HG03342 (cell line): ENCODE measurements at regions not wholly inside any gene's neighbourhood (a gene's known extent, or its start where the extent isn't known, plus 50 kb on each side); places are given as distances from the start of the nearest gene placed in this dataset.
"Not testable (repeated sequence)": the region's sequence is repeated elsewhere in the genome, so short reads cannot be mapped to it uniquely, and the experiment has no call there.

Source experiments
- ATAC-seq: cut with Tn5 transposase; IDR thresholded peaks from one replicate; pipeline ENCODE4 v1.9.1; 2021; ENCODE audit warnings: mild to moderate bottlenecking, moderate library complexity; ENCODE audit not compliant: unreplicated experiment

DNA sequence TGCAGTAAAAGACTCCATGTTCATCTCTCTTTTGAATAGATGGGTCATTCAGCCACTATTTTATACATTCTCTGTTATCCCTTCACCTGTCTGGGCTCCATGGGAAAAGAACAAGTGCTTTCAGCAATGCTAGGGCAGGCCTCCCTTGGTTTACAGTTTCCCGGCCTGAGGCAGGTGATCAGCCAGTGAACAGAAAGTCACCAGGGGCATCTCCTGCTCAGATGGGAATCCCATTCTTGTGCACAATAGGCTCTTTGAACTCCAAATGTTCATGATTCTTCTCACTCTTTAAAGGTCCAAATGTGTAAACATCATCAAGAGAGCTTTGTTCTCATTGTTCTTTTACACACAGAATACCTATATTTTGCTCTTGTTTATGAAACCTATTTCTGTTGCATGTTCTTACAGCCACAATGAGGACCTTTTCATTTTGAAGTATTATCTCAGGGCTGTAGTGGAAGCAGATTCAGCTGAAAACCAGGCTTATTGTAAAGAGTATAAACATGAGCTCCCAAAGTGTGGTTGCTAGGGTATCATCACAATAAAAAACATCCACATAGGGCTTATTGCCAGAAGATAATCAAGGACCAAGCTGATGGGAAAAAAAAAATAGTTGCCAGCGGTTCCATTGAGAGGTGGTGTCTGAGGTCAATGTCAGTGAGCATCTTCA is 267.1 kb upstream of the SGK1 start:
- no peak for ATAC-seq

DNA sequence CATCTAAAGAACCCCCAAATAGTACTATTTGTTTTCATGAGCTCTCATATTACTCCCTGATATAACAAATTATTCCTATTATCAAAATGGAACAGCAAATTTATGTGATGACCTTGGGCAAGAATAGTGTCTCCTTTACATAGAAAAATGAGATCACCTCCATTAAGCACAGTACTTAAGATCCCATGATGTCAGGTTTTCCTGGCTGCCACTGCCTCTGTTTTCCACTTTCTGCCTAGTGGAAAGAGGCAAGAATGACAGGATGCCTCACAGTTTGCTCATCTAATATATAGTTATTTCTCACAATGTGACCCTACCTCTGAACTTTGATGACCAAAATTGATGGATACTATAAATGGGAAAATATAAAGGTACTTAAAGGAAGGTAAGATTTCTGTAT is 260.1 kb upstream of the SGK1 start:
- ATAC-seq: no peak

DNA sequence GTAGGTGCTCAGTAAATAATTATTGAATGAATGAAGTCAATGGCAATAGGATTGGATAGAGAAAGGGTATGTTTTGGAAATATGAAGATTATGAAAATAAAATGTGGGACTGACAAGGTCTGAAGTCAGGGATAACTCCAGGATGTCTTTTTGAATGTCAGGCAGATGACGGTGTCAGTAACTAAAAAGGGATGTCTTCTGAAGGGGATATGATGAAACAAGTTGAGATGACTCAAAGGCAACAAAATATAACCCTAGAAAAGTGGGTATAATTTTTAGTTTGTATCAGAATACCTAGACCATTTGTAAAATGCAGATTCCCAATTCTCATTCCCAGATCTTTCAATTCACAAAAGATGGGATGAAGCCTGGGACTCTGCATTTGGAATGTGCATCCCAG is 257.3 kb upstream of the SGK1 start:
- no peak for ATAC-seq

DNA sequence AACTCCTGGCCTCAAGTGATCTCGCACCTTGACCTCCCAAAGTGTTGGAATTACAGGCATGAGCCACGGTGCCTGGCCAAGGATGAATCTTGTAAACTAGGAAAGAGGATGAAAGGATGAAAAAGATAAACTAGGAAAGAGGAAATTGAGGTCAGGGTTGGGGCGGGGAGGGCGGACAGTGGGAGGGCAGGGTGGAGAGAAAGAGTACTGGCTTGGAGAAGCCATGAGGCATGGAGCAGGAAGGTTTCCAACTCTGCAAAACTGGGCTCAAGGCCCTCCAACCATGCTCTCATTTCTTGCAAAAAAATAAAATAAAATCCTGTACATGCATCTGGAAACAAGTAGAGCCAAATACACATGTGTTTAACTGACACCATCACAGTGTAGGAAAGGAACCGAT is 256.6 kb upstream of the SGK1 start:
- ATAC-seq: no peak

DNA sequence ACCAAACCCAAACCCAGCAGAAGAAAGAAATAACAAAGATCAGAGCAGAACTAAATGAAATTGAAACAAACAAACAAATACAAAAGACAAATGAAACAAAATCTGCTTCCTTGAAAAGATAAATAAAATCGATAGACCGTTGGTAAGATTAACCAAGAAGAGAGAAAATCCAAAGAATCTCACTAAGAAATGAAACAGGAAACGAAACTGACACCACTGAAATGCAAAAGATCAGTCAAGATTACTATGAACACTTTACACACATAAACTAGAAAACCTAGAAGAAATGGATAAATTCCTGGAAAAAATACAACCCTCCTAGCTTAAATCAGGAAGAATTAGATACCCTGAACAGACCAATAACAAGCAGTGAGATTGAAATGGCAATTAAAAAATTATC is 252.1 kb upstream of the SGK1 start:
- ATAC-seq: not testable (repeated sequence)

DNA sequence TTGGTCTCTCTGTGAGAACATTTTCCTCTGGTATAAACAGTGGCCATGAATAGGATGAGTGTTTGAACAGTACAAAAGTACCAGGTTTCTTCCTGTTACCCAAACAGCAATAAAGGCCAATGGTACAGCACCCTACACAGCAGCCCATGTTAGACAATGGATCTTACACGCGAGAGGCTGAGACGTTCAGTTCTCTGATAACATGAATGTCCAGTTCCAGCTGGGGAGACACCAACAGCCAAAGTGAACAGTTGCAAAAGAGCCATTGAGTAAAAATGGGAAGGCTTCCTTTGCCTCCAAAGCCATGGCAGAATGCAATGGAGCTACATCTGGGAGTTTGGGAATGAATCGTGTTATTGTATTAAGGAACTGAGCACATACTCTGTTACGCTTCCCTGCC is 246.8 kb upstream of the SGK1 start:
- ATAC-seq: no peak

DNA sequence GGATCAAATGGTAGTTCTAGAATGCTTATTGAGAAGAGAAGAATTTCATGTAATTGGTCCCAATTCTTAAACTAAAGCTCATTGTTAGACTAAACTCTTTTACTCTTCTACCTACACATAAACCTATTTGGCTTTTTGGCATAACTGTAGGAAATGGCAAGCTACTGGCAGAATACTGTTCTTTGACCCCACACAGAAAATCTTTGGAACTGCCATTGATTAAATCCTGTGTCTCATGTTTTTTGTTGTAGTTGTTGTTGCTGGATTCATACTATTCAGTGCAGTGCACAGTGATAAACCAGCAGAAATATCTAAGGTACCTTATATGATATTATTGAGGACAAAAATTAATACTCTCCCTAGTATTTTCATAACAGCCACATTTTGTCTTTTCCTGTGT is 242.1 kb upstream of the SGK1 start:
- ATAC-seq: no peak

DNA sequence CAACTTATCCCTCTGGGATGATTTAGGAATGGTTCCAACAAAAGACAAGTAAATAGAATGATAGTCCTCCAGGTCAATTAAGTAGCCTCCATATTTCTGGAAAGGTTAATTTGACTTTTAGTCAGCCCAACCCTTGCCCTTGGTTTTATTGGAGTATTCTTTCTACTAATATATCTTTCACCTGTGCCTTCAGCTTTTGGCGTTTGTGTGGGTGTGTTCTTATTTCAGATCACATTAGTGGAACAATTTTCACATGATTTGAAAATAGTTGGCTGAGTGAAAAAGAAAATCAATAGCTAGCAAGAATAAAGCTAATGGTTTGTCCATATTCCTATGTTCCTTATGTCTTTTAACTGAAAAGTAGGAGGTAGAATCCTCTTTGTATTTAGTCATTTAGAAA is 239.6 kb upstream of the SGK1 start:
- ATAC-seq: no peak

DNA sequence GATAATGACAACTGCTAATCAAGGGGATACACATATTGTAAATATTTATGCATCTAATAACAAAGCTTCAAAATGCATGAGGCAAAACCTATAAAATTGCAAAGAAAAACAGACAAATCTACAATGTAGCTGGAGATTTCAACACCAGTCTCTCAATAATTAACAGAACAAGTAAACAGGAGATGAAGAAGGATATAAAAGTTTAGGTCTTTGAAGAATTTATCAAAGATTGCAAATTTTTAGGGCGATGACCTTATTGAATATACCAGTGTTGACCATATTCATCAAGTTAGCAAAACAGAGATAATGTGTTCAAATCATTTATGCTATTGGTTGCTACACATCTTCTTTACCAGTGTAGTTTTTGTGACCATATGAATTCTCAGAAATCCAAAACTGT is 237.8 kb upstream of the SGK1 start:
- ATAC-seq: no peak

DNA sequence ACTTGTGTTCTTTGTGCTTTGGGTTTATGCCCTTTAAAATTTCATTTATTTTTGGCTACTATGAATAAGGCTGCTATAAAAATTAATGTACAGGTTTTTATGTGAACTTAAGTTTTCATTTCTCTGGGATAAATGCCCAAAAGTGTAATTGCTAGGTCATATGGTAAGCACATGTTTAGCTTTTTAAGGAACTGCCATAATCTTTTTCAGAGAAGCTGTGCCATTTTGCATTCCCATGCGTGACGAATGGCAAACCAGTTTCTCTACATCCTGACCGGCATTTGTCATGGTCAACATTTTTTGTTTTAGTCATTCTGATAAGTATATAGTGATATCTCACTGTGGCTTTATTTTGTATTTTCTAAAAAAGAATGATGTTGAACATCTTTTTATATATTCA is 236.0 kb upstream of the SGK1 start:
- ATAC-seq: no peak

DNA sequence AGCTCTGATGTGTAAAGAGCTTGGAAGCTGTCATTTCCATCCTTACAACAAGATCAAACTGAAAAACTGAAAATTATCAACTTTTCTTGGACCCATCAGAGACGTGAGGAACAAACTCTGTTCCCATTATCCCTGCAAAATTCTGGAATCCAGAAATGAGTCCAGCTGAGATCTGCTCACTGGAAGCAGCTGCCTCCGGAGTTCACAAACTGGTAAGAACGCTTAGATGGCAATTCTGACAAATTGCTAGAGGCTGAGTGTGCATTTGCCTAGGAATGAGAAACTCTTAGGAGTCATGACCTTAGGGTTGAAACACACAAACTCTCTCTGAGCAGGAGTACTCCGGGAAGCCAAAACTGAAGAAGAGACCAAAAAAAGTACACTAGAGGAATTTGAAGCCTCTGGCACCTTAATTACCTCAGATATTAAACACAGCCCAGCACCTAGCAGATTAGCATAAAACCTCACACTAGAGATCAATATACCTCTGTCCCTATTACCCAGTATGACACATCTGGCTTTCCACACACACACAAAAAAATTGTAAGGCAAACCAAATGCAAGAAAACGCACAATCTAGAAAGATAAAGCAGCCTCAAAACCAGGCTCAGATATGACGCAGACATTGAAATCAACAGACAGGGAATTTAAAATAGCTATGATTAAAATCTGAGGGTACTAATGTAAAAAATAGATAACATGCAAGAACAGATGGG is 233.5 kb upstream of the SGK1 start:
- no peak for ATAC-seq

DNA sequence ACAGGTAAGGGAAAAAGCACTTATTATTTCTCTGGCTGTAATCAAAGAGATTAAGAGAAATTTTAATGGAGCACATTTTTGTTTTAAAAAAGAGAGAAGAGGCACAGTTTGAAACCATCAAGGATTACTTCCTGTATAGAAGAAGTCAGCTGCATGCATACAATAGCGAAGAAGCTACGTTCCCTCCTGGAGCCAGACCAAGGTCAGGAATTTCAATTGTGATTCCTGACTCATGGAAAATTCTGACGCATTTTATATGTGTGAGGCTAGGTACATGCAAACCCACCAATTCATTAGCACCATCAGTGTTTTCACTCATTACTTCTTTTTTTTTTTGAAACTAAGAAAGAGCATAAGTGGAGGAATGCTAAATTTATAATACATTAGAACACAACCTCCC is 232.7 kb upstream of the SGK1 start:
- ATAC-seq: no peak

DNA sequence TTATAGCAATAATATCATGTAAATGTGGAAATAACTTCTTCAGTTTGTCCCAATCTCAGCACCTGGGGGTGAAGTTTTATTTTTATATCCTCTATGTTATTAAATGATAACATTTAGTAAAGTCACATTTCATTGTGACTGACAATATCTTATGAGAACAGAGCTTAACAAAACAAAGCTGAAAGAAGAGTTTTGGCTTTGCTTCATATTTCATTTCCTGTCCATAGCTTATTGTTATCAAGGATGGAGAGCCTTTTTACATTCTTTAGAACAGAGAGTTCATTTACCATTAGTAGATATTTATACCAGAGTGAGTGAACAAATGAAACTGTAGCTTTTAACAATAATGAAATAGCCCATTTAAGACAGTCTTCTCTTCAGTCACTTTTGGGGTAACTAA is 231.9 kb upstream of the SGK1 start:
- ATAC-seq: no peak

DNA sequence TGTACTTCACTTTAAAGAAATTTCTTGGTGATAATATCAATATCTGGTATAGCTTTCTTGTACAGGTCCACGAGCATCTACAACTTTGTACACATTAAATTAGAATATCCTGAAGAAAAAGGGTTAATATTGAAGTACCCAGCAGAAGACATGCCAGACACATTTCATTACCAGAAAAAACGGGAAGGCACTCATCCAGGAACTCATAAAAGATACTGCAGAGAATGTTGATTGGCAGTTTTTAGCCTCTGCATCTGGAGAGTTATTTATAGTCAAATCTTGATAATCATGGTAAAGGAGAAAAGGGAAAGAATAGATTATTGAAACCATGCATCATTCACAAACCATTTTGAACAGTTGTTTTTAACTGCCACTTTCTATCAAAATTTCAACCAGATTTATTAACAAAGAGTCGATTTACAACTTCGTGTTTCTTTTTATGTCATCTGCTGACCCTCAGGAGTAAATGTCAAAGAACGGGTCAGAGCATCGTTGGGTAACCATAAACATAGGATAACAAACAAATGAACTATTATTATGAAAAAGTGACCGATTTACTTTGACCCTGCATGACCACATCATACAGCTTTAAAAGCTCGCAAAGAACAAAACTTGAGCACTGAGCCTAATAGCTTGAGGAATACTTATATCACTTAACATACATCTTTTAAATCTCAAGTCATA is 229.2 kb upstream of the SGK1 start:
- ATAC-seq: no peak

DNA sequence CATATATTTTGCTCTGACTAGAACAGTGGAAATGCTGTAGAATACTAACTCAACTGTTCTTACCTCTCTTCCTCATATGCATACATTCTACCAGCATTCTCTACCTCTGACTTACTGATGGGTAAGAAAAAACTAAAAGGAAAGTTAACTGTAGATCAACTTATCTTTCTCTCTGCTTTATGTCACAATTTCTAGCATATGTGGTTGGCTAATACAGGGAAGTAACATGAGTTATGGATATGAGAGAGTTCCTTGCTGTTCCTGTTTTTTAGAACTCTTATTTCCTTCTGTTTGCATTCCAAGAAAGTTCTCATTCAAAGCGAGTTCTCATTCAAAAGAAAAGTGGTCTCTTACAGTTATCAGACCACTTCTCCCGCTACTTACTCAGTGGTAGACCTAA is 226.8 kb upstream of the SGK1 start:
- ATAC-seq: no peak

DNA sequence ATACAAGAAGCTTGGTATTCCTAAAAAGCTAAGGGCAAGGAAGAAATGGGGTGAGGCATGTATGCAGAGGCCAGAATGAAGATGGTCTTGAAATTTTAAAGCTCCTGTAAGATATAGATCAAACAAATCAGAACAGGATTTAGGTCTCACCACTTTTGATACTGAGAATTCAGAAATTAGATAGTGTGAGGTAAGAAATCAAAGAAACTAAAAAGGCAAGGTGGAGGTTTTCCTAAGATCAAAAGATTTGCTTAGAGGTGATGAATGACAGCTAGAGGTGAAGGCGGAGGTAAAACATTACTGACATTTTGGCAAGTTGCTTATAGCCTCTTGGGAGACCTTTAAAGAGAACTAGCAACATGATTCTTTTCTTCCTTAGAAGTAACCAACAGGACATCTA is 225.2 kb upstream of the SGK1 start:
- ATAC-seq: no peak

DNA sequence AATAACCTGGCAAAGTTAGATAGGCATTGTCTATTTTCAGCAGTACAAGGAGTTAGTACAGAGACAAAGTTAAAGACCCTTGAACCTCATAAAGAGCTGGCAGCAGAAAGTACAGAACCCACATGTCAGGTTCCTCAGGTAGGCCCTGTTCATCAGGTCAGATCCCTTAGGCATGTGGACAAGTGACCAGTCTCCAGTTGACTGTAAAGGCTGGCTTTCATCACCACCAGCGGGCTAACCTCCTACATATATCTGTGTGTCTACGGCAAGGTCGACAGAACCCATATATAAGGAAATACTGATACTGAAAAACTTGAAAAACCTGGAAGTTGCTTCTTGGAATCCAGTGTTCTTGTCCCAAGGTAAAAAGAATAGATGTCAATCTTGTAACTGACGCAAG is 223.1 kb upstream of the SGK1 start:
- ATAC-seq: no peak

DNA sequence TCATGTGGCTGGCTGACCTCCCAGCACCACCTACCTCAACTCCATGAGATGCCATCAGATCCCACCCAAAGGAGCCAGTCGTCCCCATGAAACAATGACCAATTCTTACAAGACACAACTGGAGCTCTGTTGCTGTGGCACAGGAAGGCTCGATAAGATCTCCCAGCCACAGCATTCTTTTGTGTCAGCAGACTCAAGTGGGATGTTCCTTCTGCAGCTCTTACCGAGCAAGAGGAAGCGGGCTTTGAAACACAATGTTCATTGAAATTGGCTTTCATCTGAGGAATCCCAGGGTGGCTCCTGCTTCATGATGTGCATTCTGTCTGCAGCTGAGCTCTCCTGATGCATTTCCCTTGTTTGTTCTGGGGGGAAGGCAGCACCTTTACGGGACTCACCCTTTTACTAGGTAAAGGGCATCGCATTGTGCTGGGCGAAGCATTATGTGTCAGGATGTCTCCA is 222.0 kb upstream of the SGK1 start:
- ATAC-seq: no peak

DNA sequence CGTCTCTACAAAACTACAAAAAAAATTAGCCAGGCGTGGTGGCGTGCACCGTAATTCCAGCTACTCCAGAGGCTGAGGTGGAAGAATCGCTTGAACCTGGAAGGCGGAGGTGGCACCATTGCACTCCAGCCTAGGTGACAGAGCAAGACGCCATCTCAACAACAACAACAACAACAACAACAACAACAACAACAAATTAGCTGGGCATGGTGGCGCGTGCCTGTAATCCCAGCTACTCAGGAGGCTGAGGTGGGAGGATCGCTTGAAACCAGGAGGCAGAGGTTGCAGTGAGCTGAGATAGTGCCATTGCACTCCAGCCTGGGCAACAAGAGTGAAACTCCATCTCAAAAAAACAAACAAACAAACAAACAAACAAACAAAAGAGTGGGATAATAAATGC is 219.9 kb upstream of the SGK1 start:
- ATAC-seq: not testable (repeated sequence)

DNA sequence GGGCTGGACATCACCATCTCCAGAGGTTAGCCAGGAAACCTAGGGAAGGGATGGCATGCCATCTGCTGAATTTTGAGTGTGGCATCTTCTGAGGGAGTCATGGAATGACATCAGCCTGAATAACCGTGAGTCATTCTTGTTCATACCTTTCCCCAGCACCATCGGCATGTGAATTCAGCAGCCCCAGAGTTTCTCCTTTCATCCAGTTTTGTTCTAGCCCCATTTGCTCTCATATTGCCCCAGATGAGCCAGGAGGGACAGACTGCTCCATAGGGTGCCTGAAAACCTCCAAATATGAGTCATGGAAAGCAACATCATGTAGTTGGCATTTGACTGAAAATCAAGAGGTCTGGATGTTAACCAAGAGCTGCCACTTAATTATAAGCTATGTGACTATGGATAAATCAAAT is 219.2 kb upstream of the SGK1 start:
- ATAC-seq: no peak

DNA sequence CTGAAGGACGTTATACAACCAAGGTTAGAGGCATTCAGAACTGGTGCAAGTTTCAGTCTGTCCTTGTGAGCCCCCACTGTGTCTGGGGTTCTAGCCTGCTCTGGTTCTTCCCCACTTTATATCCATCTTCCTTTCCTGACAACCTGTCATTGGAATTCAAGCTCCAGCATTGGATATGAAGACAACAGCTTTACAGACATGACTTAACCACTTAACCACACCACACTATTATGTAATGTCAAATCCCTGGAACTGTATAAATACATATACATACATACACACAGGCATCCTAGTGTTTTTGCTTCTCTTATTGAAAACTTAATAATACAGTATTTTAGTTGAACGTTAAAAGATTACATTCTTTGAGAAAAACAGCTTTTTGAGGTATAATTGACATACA is 217.9 kb upstream of the SGK1 start:
- ATAC-seq: no peak

DNA sequence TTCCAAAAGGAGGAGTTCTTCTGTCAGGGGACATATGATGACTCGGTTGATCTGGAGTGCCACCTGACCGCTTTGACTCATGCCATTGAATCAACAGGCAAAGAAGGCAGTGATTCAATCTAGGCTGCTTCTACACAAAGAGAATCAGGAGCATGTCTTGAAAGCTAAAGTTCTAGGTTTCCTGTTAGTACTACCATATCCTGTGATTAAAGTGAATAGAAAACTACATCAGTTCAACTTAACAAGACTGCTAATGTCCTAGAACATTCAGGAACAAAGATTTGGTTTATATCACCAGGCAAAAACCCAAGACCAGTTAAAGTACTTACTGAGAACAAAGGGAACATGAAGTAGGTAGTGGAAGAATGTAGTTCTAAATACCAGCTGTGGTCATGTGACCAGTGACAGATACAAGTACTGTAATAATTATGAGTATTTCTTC is 216.8 kb upstream of the SGK1 start:
- no peak for ATAC-seq
